H9 (cell line): ENCODE measurements at regions not wholly inside any gene's neighbourhood (a gene's known extent, or its start where the extent isn't known, plus 50 kb on each side); places are given as distances from the start of the nearest gene placed in this dataset.

Source experiments
- DNase-seq: peaks from one replicate; pipeline ENCODE4 v3.0.0-alpha.2; 2017
- H2AFZ ChIP-seq: one replicate; pipeline ENCODE4 v1.6.1; 2013; ENCODE audit warnings: mild to moderate bottlenecking, low read length, control low read depth, moderate library complexity
- H2AK5ac ChIP-seq: 2 replicates; pipeline ENCODE4 v1.6.1; 2013; ENCODE audit warnings: low read length, control low read depth, mixed read lengths; ENCODE audit not compliant: insufficient read length
- H2BK120ac ChIP-seq: one replicate; pipeline ENCODE4 v1.6.1; 2013; ENCODE audit warnings: low read depth, mild to moderate bottlenecking, low read length, control low read depth, inconsistent platforms; ENCODE audit not compliant: poor library complexity, severe bottlenecking
- H2BK12ac ChIP-seq: 2 replicates; pipeline ENCODE4 v1.6.1; 2013; ENCODE audit warnings: low read length, control low read depth, mixed read lengths, low read depth; ENCODE audit not compliant: insufficient read length
- H2BK15ac ChIP-seq: 2 replicates; pipeline ENCODE4 v1.6.1; 2013; ENCODE audit warnings: low read depth, low read length, control low read depth
- H2BK20ac ChIP-seq: one replicate; pipeline ENCODE4 v1.6.1; 2013; ENCODE audit warnings: low read depth, mild to moderate bottlenecking, low read length, control low read depth, inconsistent platforms; ENCODE audit not compliant: poor library complexity, severe bottlenecking
- H2BK5ac ChIP-seq: 2 replicates; pipeline ENCODE4 v1.6.1; 2013; ENCODE audit warnings: low read length, control low read depth, mixed read lengths; ENCODE audit not compliant: insufficient read length
- H3K14ac ChIP-seq: 2 replicates; pipeline ENCODE4 v1.6.1; 2013; ENCODE audit warnings: low read length, control low read depth; ENCODE audit not compliant: insufficient read depth
- H3K18ac ChIP-seq: 2 replicates; pipeline ENCODE4 v1.6.1; 2013; ENCODE audit warnings: low read depth, mild to moderate bottlenecking, mixed read lengths, low read length, control low read depth; ENCODE audit not compliant: insufficient read length
- H3K23ac ChIP-seq: 2 replicates; pipeline ENCODE4 v1.6.1; 2013; ENCODE audit warnings: low read length, control low read depth, mixed read lengths, low read depth; ENCODE audit not compliant: insufficient read length
- H3K23me2 ChIP-seq: 2 replicates; pipeline ENCODE4 v1.6.1; 2013; ENCODE audit warnings: low read depth, mild to moderate bottlenecking, mixed read lengths, low read length, control low read depth; ENCODE audit not compliant: insufficient read length, poor library complexity, severe bottlenecking
- H3K27ac ChIP-seq: 2 replicates; pipeline ENCODE4 v1.5.1; 2013; ENCODE audit warnings: low read length, control low read depth, mixed read lengths, low read depth; ENCODE audit not compliant: insufficient read length
- H3K27me3 ChIP-seq: 2 replicates; pipeline ENCODE4 v1.6.1; 2013; ENCODE audit warnings: low read length, control low read depth, inconsistent platforms; ENCODE audit not compliant: insufficient read depth
- H3K4ac ChIP-seq: 2 replicates; pipeline ENCODE4 v1.6.1; 2013; ENCODE audit warnings: low read depth, mild to moderate bottlenecking, control low read depth, inconsistent platforms, low read length, moderate library complexity
- H3K4me1 ChIP-seq: 2 replicates; pipeline ENCODE4 v1.6.1; 2013; ENCODE audit warnings: low read length, control low read depth, inconsistent platforms; ENCODE audit not compliant: insufficient read depth
- H3K4me2 ChIP-seq: 2 replicates; pipeline ENCODE4 v1.6.1; 2013; ENCODE audit warnings: low read length, control low read depth, mixed read lengths; ENCODE audit not compliant: insufficient read length, insufficient read depth
- H3K56ac ChIP-seq: 2 replicates; pipeline ENCODE4 v1.6.1; 2013; ENCODE audit warnings: low read depth, mild to moderate bottlenecking, mixed read lengths, low read length, control low read depth; ENCODE audit not compliant: insufficient read length
- H3K79me1 ChIP-seq: 2 replicates; pipeline ENCODE4 v1.6.1; 2013; ENCODE audit warnings: low read depth, mild to moderate bottlenecking, moderate library complexity, low read length, control low read depth, inconsistent platforms; ENCODE audit not compliant: insufficient read depth, poor library complexity, severe bottlenecking
- H3K79me2 ChIP-seq: 2 replicates; pipeline ENCODE4 v1.6.1; 2013; ENCODE audit warnings: low read length, control low read depth, inconsistent platforms; ENCODE audit not compliant: insufficient read depth
- H3K9ac ChIP-seq: 2 replicates; pipeline ENCODE4 v1.6.1; 2013; ENCODE audit warnings: low read length, control low read depth, mixed read lengths; ENCODE audit not compliant: insufficient read length; ENCODE audit errors: extremely low read depth
- H3K9me3 ChIP-seq: one replicate; pipeline ENCODE4 v1.6.1; 2013; ENCODE audit warnings: low read depth, low read length, inconsistent platforms; ENCODE audit not compliant: control insufficient read depth
- H3T11ph ChIP-seq: one replicate; pipeline ENCODE4 v1.6.1; 2013; ENCODE audit warnings: mild to moderate bottlenecking, low read length, control low read depth, inconsistent platforms
- H4K20me1 ChIP-seq: one replicate; pipeline ENCODE4 v1.6.1; 2013; ENCODE audit not compliant: control insufficient read depth, insufficient read length, insufficient read depth
- H4K5ac ChIP-seq: 2 replicates; pipeline ENCODE4 v1.6.1; 2013; ENCODE audit warnings: low read depth, mild to moderate bottlenecking, mixed read lengths, low read length, control low read depth; ENCODE audit not compliant: insufficient read length
- H4K8ac ChIP-seq: replicated peaks from 2 replicates; pipeline ENCODE4 v1.6.1; 2013; ENCODE audit warnings: low read length, control low read depth, mixed read lengths, low read depth; ENCODE audit not compliant: insufficient read length
- H4K91ac ChIP-seq: 2 replicates; pipeline ENCODE4 v1.6.1; 2013; ENCODE audit warnings: low read depth, mild to moderate bottlenecking, moderate library complexity, mixed read lengths, low read length, control low read depth; ENCODE audit not compliant: insufficient read length
- H3K27ac Mint-ChIP-seq, 3 experiments: 2 replicates in 2 of 3; 3 replicates in 1 of 3; pipeline ENCODE4 v1.8.0; 2020 to 2021; ENCODE audit warnings: mixed read lengths in 3 of 3, mild to moderate bottlenecking in 1 of 3, moderate library complexity in 1 of 3
- H3K27me3 Mint-ChIP-seq: 2 replicates; pipeline ENCODE4 v1.8.0; 2021; ENCODE audit warnings: low read depth, mild to moderate bottlenecking, moderate library complexity, mixed read lengths
- H3K36me3 Mint-ChIP-seq, 3 experiments: 2 replicates in 2 of 3; 3 replicates in 1 of 3; pipeline ENCODE4 v1.8.0; 2020 to 2021; ENCODE audit warnings: low read depth in 3 of 3, mixed read lengths in 3 of 3; ENCODE audit not compliant: insufficient read depth in 1 of 3
- H3K4me1 Mint-ChIP-seq, 2 experiments: 2 replicates each; pipeline ENCODE4 v1.8.0; 2020; ENCODE audit warnings: mixed read lengths in 2 of 2
- H3K4me3 Mint-ChIP-seq, 2 experiments: 2 replicates in 1 of 2; 3 replicates in 1 of 2; pipeline ENCODE4 v1.8.0; 2020 to 2021; ENCODE audit warnings: mild to moderate bottlenecking in 2 of 2, mixed read lengths in 2 of 2, moderate library complexity in 1 of 2
- H3K9me3 Mint-ChIP-seq, 2 experiments: 2 replicates in 1 of 2; 3 replicates in 1 of 2; pipeline ENCODE4 v1.8.0; 2020; ENCODE audit warnings: mild to moderate bottlenecking in 2 of 2, mixed read lengths in 2 of 2, moderate library complexity in 1 of 2
- WGBS: extraction: QIAGEN DNeasy Blood & Tissue Kit; methylation state at CpG from one replicate; pipeline ENCODE4 v1.1.7; 2013; ENCODE audit warnings: missing lambda C conversion rate, low lambda C conversion rate, mixed read lengths; ENCODE audit not compliant: insufficient read length; ENCODE audit errors: extremely low coverage; 5-methylcytosine and 5-hydroxymethylcytosine counted together
- TF ChIP-seq, protein P1 (sequence below): fragments of 200-600 bp; sonication (generic); conservative IDR thresholded peaks from 3 replicates; pipeline ENCODE4 v1.8.0; 2021; ENCODE audit warnings: antibody characterized with exemption, mild to moderate bottlenecking

- no peak overlapping the region for H4K8ac ChIP-seq
- H3K23ac ChIP-seq, result no peak overlapping the region
- no peak overlapping the region for H2BK5ac ChIP-seq
- H3K4me3 Mint-ChIP-seq, result no peak overlapping the region
- no peaks in the 10 kb centered on the region for H3K9me3 Mint-ChIP-seq
- H3K36me3 Mint-ChIP-seq, result no peaks in the 10 kb centered on the region
- H2AFZ ChIP-seq, result no peak overlapping the region
- H3K56ac ChIP-seq, result no peak overlapping the region
- no peaks in the 10 kb centered on the region for H3K79me2 ChIP-seq
- no peak overlapping the region for H4K91ac ChIP-seq
- no peaks in the 10 kb centered on the region; the same call in 1 of the 2 replicates for H3K27me3 Mint-ChIP-seq
- H3K27ac Mint-ChIP-seq, result peak overlapping the region in 1 of 3 experiments; percentile 4; a peak in 1 of 7 replicates
- DNase-seq, result no peak
- no peaks in the 10 kb centered on the region for H4K20me1 ChIP-seq
- H3K79me1 ChIP-seq, result no peaks in the 10 kb centered on the region
- no peak overlapping the region for H3K4me2 ChIP-seq
- no peak overlapping the region for H3K27ac ChIP-seq
- H3K9me3 ChIP-seq, result no peaks in the 10 kb centered on the region
- no peak overlapping the region for H3K18ac ChIP-seq
- no peak overlapping the region for H2BK12ac ChIP-seq
- H2BK20ac ChIP-seq, result no peak overlapping the region
- H3K4me1 Mint-ChIP-seq, result peaks cover 0 to 3% of the 10 kb centered on the region in 2 experiments; a peak in 1 of 4 replicates
- H3K9ac ChIP-seq, result no peak overlapping the region
- H4K5ac ChIP-seq, result no peak overlapping the region
- no peaks in the 10 kb centered on the region for H3K4me1 ChIP-seq
- no peak overlapping the region for H2BK120ac ChIP-seq
- H3T11ph ChIP-seq, result no peak overlapping the region
- no peak overlapping the region for H2AK5ac ChIP-seq
- no peak overlapping the region for H3K4ac ChIP-seq
- TF ChIP-seq, protein P1, sequence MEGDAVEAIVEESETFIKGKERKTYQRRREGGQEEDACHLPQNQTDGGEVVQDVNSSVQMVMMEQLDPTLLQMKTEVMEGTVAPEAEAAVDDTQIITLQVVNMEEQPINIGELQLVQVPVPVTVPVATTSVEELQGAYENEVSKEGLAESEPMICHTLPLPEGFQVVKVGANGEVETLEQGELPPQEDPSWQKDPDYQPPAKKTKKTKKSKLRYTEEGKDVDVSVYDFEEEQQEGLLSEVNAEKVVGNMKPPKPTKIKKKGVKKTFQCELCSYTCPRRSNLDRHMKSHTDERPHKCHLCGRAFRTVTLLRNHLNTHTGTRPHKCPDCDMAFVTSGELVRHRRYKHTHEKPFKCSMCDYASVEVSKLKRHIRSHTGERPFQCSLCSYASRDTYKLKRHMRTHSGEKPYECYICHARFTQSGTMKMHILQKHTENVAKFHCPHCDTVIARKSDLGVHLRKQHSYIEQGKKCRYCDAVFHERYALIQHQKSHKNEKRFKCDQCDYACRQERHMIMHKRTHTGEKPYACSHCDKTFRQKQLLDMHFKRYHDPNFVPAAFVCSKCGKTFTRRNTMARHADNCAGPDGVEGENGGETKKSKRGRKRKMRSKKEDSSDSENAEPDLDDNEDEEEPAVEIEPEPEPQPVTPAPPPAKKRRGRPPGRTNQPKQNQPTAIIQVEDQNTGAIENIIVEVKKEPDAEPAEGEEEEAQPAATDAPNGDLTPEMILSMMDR, result no peak
- WGBS, result no CpG with 5 or more reads among the region's 5 CpGs
- H3K23me2 ChIP-seq, result no peaks in the 10 kb centered on the region
- H3K14ac ChIP-seq, result no peak overlapping the region
- no peaks in the 10 kb centered on the region for H3K27me3 ChIP-seq
- H2BK15ac ChIP-seq, result no peak overlapping the region
These were observed 172.1 kb downstream of the ENC1 start for GRCh38 chr5:74468421-74468820.
